Trophoblast cell (in vitro differentiated cells and primary cell): ENCODE measurements at regions not wholly inside any gene's neighbourhood (a gene's known extent, or its start where the extent isn't known, plus 50 kb on each side); places are given as distances from the start of the nearest gene placed in this dataset.

Experiments
- DNase-seq, 2 donors: peaks; one replicate each; pipeline ENCODE4 v3.0.0-alpha.2; 2016
- H2AFZ ChIP-seq: 2 replicates; pipeline ENCODE4 v1.6.1; 2013; ENCODE audit warnings: low read length, moderate library complexity, mild to moderate bottlenecking; ENCODE audit not compliant: insufficient read depth, poor library complexity
- H2AK5ac ChIP-seq: 2 replicates; pipeline ENCODE4 v1.6.1; 2013; ENCODE audit warnings: mild to moderate bottlenecking, low read length
- H2BK120ac ChIP-seq: 2 replicates; pipeline ENCODE4 v1.6.1; 2013; ENCODE audit warnings: low read length, mild to moderate bottlenecking, moderate library complexity; ENCODE audit not compliant: insufficient read depth, poor library complexity
- H2BK12ac ChIP-seq: 2 replicates; pipeline ENCODE4 v1.6.1; 2013; ENCODE audit warnings: mild to moderate bottlenecking, low read length, moderate library complexity
- H2BK5ac ChIP-seq: 2 replicates; pipeline ENCODE4 v1.6.1; 2013; ENCODE audit warnings: low read length, low read depth, moderate library complexity, mild to moderate bottlenecking; ENCODE audit not compliant: poor library complexity
- H3K14ac ChIP-seq: 2 replicates; pipeline ENCODE4 v1.6.1; 2013; ENCODE audit warnings: mild to moderate bottlenecking, low read length
- H3K18ac ChIP-seq: 2 replicates; pipeline ENCODE4 v1.6.1; 2013; ENCODE audit warnings: mild to moderate bottlenecking, low read length
- H3K23ac ChIP-seq: 2 replicates; pipeline ENCODE4 v1.6.1; 2013; ENCODE audit warnings: low read length
- H3K27ac ChIP-seq: 2 replicates; pipeline ENCODE4 v1.5.1; 2013; ENCODE audit warnings: low read depth, mild to moderate bottlenecking, inconsistent platforms, low read length, moderate library complexity
- H3K27me3 ChIP-seq: 2 replicates; pipeline ENCODE4 v1.6.1; 2013; ENCODE audit warnings: inconsistent platforms, mild to moderate bottlenecking, low read length, moderate library complexity; ENCODE audit not compliant: insufficient read depth
- H3K36me3 ChIP-seq, 2 experiments: 1 replicate in 1 of 2; 2 replicates in 1 of 2; pipeline ENCODE4 v1.6.1; 2013; ENCODE audit warnings: low read length in 2 of 2, mild to moderate bottlenecking in 2 of 2, moderate library complexity in 1 of 2; ENCODE audit not compliant: insufficient read depth in 2 of 2, control insufficient read depth in 1 of 2
- H3K4ac ChIP-seq: 2 replicates; pipeline ENCODE4 v1.6.1; 2013; ENCODE audit warnings: low read depth, mild to moderate bottlenecking, low read length, moderate library complexity
- H3K4me1 ChIP-seq, 2 experiments: 1 replicate in 1 of 2; 2 replicates in 1 of 2; pipeline ENCODE4 v1.6.1; 2013; ENCODE audit warnings: low read length in 2 of 2, mild to moderate bottlenecking in 2 of 2, moderate library complexity in 1 of 2; ENCODE audit not compliant: insufficient read depth in 2 of 2, control insufficient read depth in 1 of 2
- H3K4me2 ChIP-seq: 2 replicates; pipeline ENCODE4 v1.6.1; 2013; ENCODE audit warnings: inconsistent platforms, mild to moderate bottlenecking, low read length, moderate library complexity
- H3K4me3 ChIP-seq: 2 replicates; pipeline ENCODE4 v1.5.1; 2013; ENCODE audit warnings: mild to moderate bottlenecking, low read depth, low read length, inconsistent platforms
- H3K79me1 ChIP-seq: one replicate; pipeline ENCODE4 v1.6.1; 2013; ENCODE audit warnings: low read length
- H3K79me2 ChIP-seq: 2 replicates; pipeline ENCODE4 v1.6.1; 2013; ENCODE audit warnings: low read length, mild to moderate bottlenecking; ENCODE audit not compliant: control insufficient read depth, insufficient read depth, poor library complexity
- H3K9ac ChIP-seq: 2 replicates; pipeline ENCODE4 v1.6.1; 2013; ENCODE audit warnings: mild to moderate bottlenecking, low read length
- H3K9me3 ChIP-seq: 2 replicates; pipeline ENCODE4 v1.6.1; 2013; ENCODE audit warnings: low read depth, mild to moderate bottlenecking, control low read depth, inconsistent platforms, low read length; ENCODE audit not compliant: insufficient read depth
- H4K12ac ChIP-seq: 2 replicates; pipeline ENCODE4 v1.6.1; 2013; ENCODE audit warnings: low read depth, mild to moderate bottlenecking, low read length, moderate library complexity
- H4K8ac ChIP-seq: 2 replicates; pipeline ENCODE4 v1.6.1; 2013; ENCODE audit warnings: low read depth, mild to moderate bottlenecking, low read length, moderate library complexity
- H4K91ac ChIP-seq: one replicate; pipeline ENCODE4 v1.6.1; 2013; ENCODE audit warnings: low read depth, mild to moderate bottlenecking, low read length, moderate library complexity
- WGBS: extraction: QIAGEN DNeasy Blood & Tissue Kit; methylation state at CpG from one replicate; pipeline ENCODE4 v1.1.7; 2013; ENCODE audit warnings: missing lambda C conversion rate; ENCODE audit not compliant: insufficient read length, insufficient coverage; ENCODE audit errors: extremely low coverage; 5-methylcytosine and 5-hydroxymethylcytosine counted together

- Histone ChIP-seq H3K27ac (no peak overlapping the region), H3K18ac (no peak overlapping the region), H4K8ac (no peak overlapping the region), H4K91ac (no peak overlapping the region), H3K9ac (no peak overlapping the region), H3K36me3 (no peaks in the 10 kb centered on the region), H3K4ac (no peak overlapping the region), H3K4me3 (no peak overlapping the region), H2BK12ac (no peak overlapping the region), H3K4me2 (no peak overlapping the region), H2AK5ac (no peak overlapping the region), H2BK120ac (no peak overlapping the region), H3K14ac (no peak overlapping the region), H3K79me1 (no peaks in the 10 kb centered on the region), H3K4me1 (no peaks in the 10 kb centered on the region), H4K12ac (no peak overlapping the region), H3K79me2 (no peaks in the 10 kb centered on the region), H2AFZ (no peak overlapping the region), H3K23ac (no peak overlapping the region), H2BK5ac (no peak overlapping the region), H3K9me3 (no peaks in the 10 kb centered on the region), H3K27me3 (no peaks in the 10 kb centered on the region)
- DNase-seq: no peak
- no CpG with 5 or more reads among the region's 2 CpGs for WGBS
Measured at GRCh38 chr2:187976259-187976985, 315.3 kb upstream of the GULP1 start.

GRCh38 chr2:187976986-187977333 is 314.7 kb upstream of the GULP1 start:
- Histone ChIP-seq H3K23ac (no peak overlapping the region), H2BK5ac (no peak overlapping the region), H3K27ac (no peak overlapping the region), H3K9ac (no peak overlapping the region), H2AK5ac (no peak overlapping the region), H4K8ac (no peak overlapping the region), H3K4ac (no peak overlapping the region), H3K18ac (no peak overlapping the region), H4K91ac (no peak overlapping the region), H3K4me3 (no peak overlapping the region), H3K36me3 (no peaks in the 10 kb centered on the region), H3K27me3 (no peaks in the 10 kb centered on the region), H3K79me2 (no peaks in the 10 kb centered on the region), H2AFZ (no peak overlapping the region), H3K9me3 (no peaks in the 10 kb centered on the region), H3K14ac (no peak overlapping the region), H3K4me2 (no peak overlapping the region), H3K79me1 (no peaks in the 10 kb centered on the region), H3K4me1 (no peaks in the 10 kb centered on the region), H4K12ac (no peak overlapping the region), H2BK120ac (no peak overlapping the region), H2BK12ac (no peak overlapping the region)
- WGBS: no CpG with 5 or more reads among the region's 3 CpGs
- peak; percentile 40 to 68 for DNase-seq

- H3K4me3 ChIP-seq: no peak overlapping the region
- H3K9me3 ChIP-seq: no peaks in the 10 kb centered on the region
- no peaks in the 10 kb centered on the region for H3K36me3 ChIP-seq
- no peak overlapping the region for H2BK12ac ChIP-seq
- no peaks in the 10 kb centered on the region for H3K4me1 ChIP-seq
- no peak overlapping the region for H3K14ac ChIP-seq
- no peak overlapping the region for H3K4ac ChIP-seq
- no peaks in the 10 kb centered on the region for H3K27me3 ChIP-seq
- no peaks in the 10 kb centered on the region for H3K79me1 ChIP-seq
- no peaks in the 10 kb centered on the region for H3K79me2 ChIP-seq
- no peak overlapping the region for H2AFZ ChIP-seq
- no peak overlapping the region for H3K27ac ChIP-seq
- H4K12ac ChIP-seq: no peak overlapping the region
- no peak overlapping the region for H2BK5ac ChIP-seq
- no peak overlapping the region for H3K9ac ChIP-seq
- DNase-seq: peak in 1 of 2 donors; percentile 41
- WGBS: no CpG with 5 or more reads among the region's 3 CpGs
- H4K91ac ChIP-seq: no peak overlapping the region
- H3K23ac ChIP-seq: no peak overlapping the region
- H2BK120ac ChIP-seq: no peak overlapping the region
- no peak overlapping the region for H2AK5ac ChIP-seq
- no peak overlapping the region for H4K8ac ChIP-seq
- no peak overlapping the region for H3K4me2 ChIP-seq
- no peak overlapping the region for H3K18ac ChIP-seq
Measured at GRCh38 chr2:187978356-187978755, 313.3 kb upstream of the GULP1 start.

- H3K27me3 ChIP-seq: no peaks in the 10 kb centered on the region
- H3K4me3 ChIP-seq: no peak overlapping the region
- H2BK12ac ChIP-seq: no peak overlapping the region
- WGBS: no CpG with 5 or more reads among the region's 1 CpG
- no peak overlapping the region for H4K91ac ChIP-seq
- H3K4me1 ChIP-seq: peaks cover 3 to 6% of the 10 kb centered on the region in 2 experiments
- no peak overlapping the region for H3K23ac ChIP-seq
- H3K79me2 ChIP-seq: no peaks in the 10 kb centered on the region
- no peaks in the 10 kb centered on the region for H3K36me3 ChIP-seq
- no peak overlapping the region for H3K4me2 ChIP-seq
- no peak overlapping the region for H2BK120ac ChIP-seq
- H2AK5ac ChIP-seq: no peak overlapping the region
- no peak overlapping the region for H3K9ac ChIP-seq
- H4K12ac ChIP-seq: no peak overlapping the region
- DNase-seq: peak in 1 of 2 donors; percentile 45
- H3K14ac ChIP-seq: no peak overlapping the region
- H3K4ac ChIP-seq: no peak overlapping the region
- no peak overlapping the region for H4K8ac ChIP-seq
- H3K79me1 ChIP-seq: no peaks in the 10 kb centered on the region
- H2AFZ ChIP-seq: no peak overlapping the region
- no peak overlapping the region for H3K18ac ChIP-seq
- H3K9me3 ChIP-seq: no peaks in the 10 kb centered on the region
- H3K27ac ChIP-seq: no peak overlapping the region
- no peak overlapping the region for H2BK5ac ChIP-seq
Measured at GRCh38 chr2:187982668-187983067, 309.0 kb upstream of the GULP1 start.
